Central memory CD4-positive, alpha-beta T cell (primary cell): ENCODE measurements at regions not wholly inside any gene's neighbourhood (a gene's known extent, or its start where the extent isn't known, plus 50 kb on each side); places are given as distances from the start of the nearest gene placed in this dataset.

Source experiments
- DNase-seq: peaks from one replicate; pipeline ENCODE4 v3.0.0; 2022

- no peak for DNase-seq
Observed at GRCh38 chr16:86061721-86062120, 162.8 kb downstream of the IRF8 start.

- no peak for DNase-seq
Observed at GRCh38 chr16:86062271-86062965, 163.5 kb downstream of the IRF8 start.

GRCh38 chr16:86063760-86064405, 164.9 kb downstream of the IRF8 start:
- no peak for DNase-seq

- DNase-seq = no peak
Observed at GRCh38 chr16:86064431-86065250, 165.7 kb downstream of the IRF8 start.

GRCh38 chr16:86065711-86066110, 166.7 kb downstream of the IRF8 start:
- DNase-seq = no peak

- no peak for DNase-seq
Observed at GRCh38 chr16:86066811-86067210, 167.8 kb downstream of the IRF8 start.

- no peak for DNase-seq
Observed at GRCh38 chr16:86067516-86067915, 168.6 kb downstream of the IRF8 start.

GRCh38 chr16:86067936-86068335, 169.0 kb downstream of the IRF8 start:
- no peak for DNase-seq

- DNase-seq = no peak
Observed at GRCh38 chr16:86068722-86069121, 169.8 kb downstream of the IRF8 start.

GRCh38 chr16:86069736-86070298, 170.9 kb downstream of the IRF8 start:
- no peak for DNase-seq

GRCh38 chr16:86070484-86070883, 171.5 kb downstream of the IRF8 start:
- DNase-seq = no peak

GRCh38 chr16:86070971-86071370, 172.0 kb downstream of the IRF8 start:
- no peak for DNase-seq

GRCh38 chr16:86071611-86072240, 172.8 kb downstream of the IRF8 start:
- DNase-seq = no peak

- no peak for DNase-seq
Observed at GRCh38 chr16:86072328-86073102, 173.6 kb downstream of the IRF8 start.

- no peak for DNase-seq
Observed at GRCh38 chr16:86073103-86073625, 174.2 kb downstream of the IRF8 start.

GRCh38 chr16:86073763-86074493, 175.0 kb downstream of the IRF8 start:
- no peak for DNase-seq

- no peak for DNase-seq
Observed at GRCh38 chr16:86074651-86075487, 175.9 kb downstream of the IRF8 start.

GRCh38 chr16:86075488-86075785, 176.5 kb downstream of the IRF8 start:
- DNase-seq = no peak

GRCh38 chr16:86075839-86076440, 177.0 kb downstream of the IRF8 start:
- DNase-seq = no peak

GRCh38 chr16:86076606-86077005, 177.6 kb downstream of the IRF8 start:
- no peak for DNase-seq
